IMR-90 (cell line): ENCODE measurements at regions not wholly inside any gene's neighbourhood (a gene's known extent, or its start where the extent isn't known, plus 50 kb on each side); places are given as distances from the start of the nearest gene placed in this dataset.

Experiments
- ATAC-seq: fragments of 200-7000 bp; cut with Tn5 transposase; 2 replicates; pipeline ENCODE4 v1.9.1; 2020; ENCODE audit warnings: low read depth, mild to moderate bottlenecking, moderate library complexity
- BruUV-seq: library from RNA; stranded (reverse); fragments of 400-500 nt; replicated peaks from 2 replicates; lab custom pipeline; 2021; lab: Mats Ljungman, UMichigan
- CTCF ChIA-PET: fragments of 300-600 bp; formaldehyde crosslinking; extraction: SDS; loops from one replicate; lab custom pipeline; 2021; ENCODE audit warnings: antibody characterized with exemption; lab: Yijun Ruan, JAX
- POLR2A ChIA-PET: fragments of 300-600 bp; sonication (Branson Sonifier 250); formaldehyde crosslinking; loops from one replicate; lab custom pipeline; 2022; ENCODE audit warnings: antibody characterized with exemption; ENCODE audit not compliant: unreplicated experiment; lab: Charles Lee
- DNase-seq: peaks from one replicate; pipeline ENCODE4 v3.0.0; 2013
- H2AFZ ChIP-seq: replicated peaks from 2 replicates; pipeline ENCODE3; 2013; ENCODE audit warnings: low read length, mild to moderate bottlenecking; ENCODE audit not compliant: poor library complexity
- H2AK5ac ChIP-seq: 2 replicates; pipeline ENCODE4 v1.6.1; 2013; ENCODE audit warnings: low read depth, low read length, inconsistent platforms
- H2AK9ac ChIP-seq: replicated peaks from 2 replicates; pipeline ENCODE3; 2013; ENCODE audit warnings: mild to moderate bottlenecking, low read depth, low read length, moderate library complexity; ENCODE audit not compliant: poor library complexity
- H2BK120ac ChIP-seq: 2 replicates; pipeline ENCODE4 v1.6.1; 2013; ENCODE audit warnings: low read depth, low read length, inconsistent platforms
- H2BK15ac ChIP-seq: 3 replicates; pipeline ENCODE4 v1.6.1; 2013; ENCODE audit warnings: low read depth, low read length, inconsistent platforms
- H2BK20ac ChIP-seq: 2 replicates; pipeline ENCODE4 v1.6.1; 2013; ENCODE audit warnings: low read depth, mild to moderate bottlenecking, inconsistent platforms, low read length, moderate library complexity
- H2BK5ac ChIP-seq: 2 replicates; pipeline ENCODE4 v1.6.1; 2013; ENCODE audit warnings: mild to moderate bottlenecking, low read depth, low read length, inconsistent platforms; ENCODE audit not compliant: poor library complexity, severe bottlenecking
- H3K14ac ChIP-seq: replicated peaks from 2 replicates; pipeline ENCODE4 v1.6.1; 2013; ENCODE audit warnings: low read depth, low read length, inconsistent platforms
- H3K18ac ChIP-seq: 2 replicates; pipeline ENCODE4 v1.6.1; 2013; ENCODE audit warnings: low read depth, low read length, control low read depth
- H3K23ac ChIP-seq: 2 replicates; pipeline ENCODE4 v1.6.1; 2013; ENCODE audit warnings: low read depth, low read length, inconsistent platforms
- H3K27ac ChIP-seq: 2 replicates; pipeline ENCODE4 v1.5.1; 2013; ENCODE audit warnings: mild to moderate bottlenecking, control low read depth, low read length; ENCODE audit not compliant: insufficient read depth
- H3K27me3 ChIP-seq: 2 replicates; pipeline ENCODE4 v1.6.1; 2013; ENCODE audit warnings: low read length; ENCODE audit not compliant: control insufficient read depth, insufficient read depth
- H3K36me3 ChIP-seq: 2 replicates; pipeline ENCODE4 v1.6.1; 2013; ENCODE audit warnings: low read length, mixed read lengths; ENCODE audit not compliant: control insufficient read depth, insufficient read depth
- H3K4ac ChIP-seq: 2 replicates; pipeline ENCODE4 v1.6.1; 2013; ENCODE audit warnings: low read depth, low read length, inconsistent platforms
- H3K4me1 ChIP-seq: 2 replicates; pipeline ENCODE4 v1.6.1; 2013; ENCODE audit warnings: low read length, mixed read lengths; ENCODE audit not compliant: control insufficient read depth, insufficient read depth
- H3K4me2 ChIP-seq: 2 replicates; pipeline ENCODE4 v1.6.1; 2013; ENCODE audit warnings: low read depth, mild to moderate bottlenecking, control low read depth, low read length, moderate library complexity
- H3K4me3 ChIP-seq: 2 replicates; pipeline ENCODE4 v1.5.1; 2013; ENCODE audit warnings: low read depth, mild to moderate bottlenecking, control low read depth, low read length, moderate library complexity; ENCODE audit not compliant: insufficient read depth
- H3K56ac ChIP-seq: 2 replicates; pipeline ENCODE4 v1.6.1; 2013; ENCODE audit warnings: low read length, inconsistent platforms; ENCODE audit not compliant: insufficient read depth; ENCODE audit errors: extremely low read depth
- H3K79me1 ChIP-seq, 2 experiments: 2 replicates each; pipeline ENCODE4 v1.6.1; 2013; ENCODE audit warnings: low read length in 2 of 2, inconsistent platforms in 1 of 2, low read depth in 1 of 2
- H3K9ac ChIP-seq: 2 replicates; pipeline ENCODE4 v1.6.1; 2013; ENCODE audit warnings: low read depth, low read length, control low read depth
- H3K9me1 ChIP-seq: 2 replicates; pipeline ENCODE4 v1.6.1; 2013; ENCODE audit warnings: low read length, inconsistent platforms; ENCODE audit not compliant: insufficient read depth
- H3K9me3 ChIP-seq: 2 replicates; pipeline ENCODE4 v1.6.1; 2013; ENCODE audit warnings: low read length; ENCODE audit not compliant: control insufficient read depth, insufficient read depth
- H4K20me1 ChIP-seq: 2 replicates; pipeline ENCODE4 v1.6.1; 2013; ENCODE audit warnings: low read length, inconsistent platforms; ENCODE audit not compliant: insufficient read depth
- H4K5ac ChIP-seq: 2 replicates; pipeline ENCODE4 v1.6.1; 2013; ENCODE audit warnings: mild to moderate bottlenecking, low read depth, low read length, control low read depth
- H4K8ac ChIP-seq, 2 experiments: 2 replicates each; pipeline ENCODE4 v1.6.1; 2013; ENCODE audit warnings: low read depth in 2 of 2, low read length in 2 of 2, control low read depth in 1 of 2, inconsistent platforms in 1 of 2
- H4K91ac ChIP-seq: 2 replicates; pipeline ENCODE4 v1.6.1; 2013; ENCODE audit warnings: low read depth, low read length, inconsistent platforms; ENCODE audit not compliant: insufficient read depth
- BHLHE40 ChIP-seq: fragments of 150-350 bp; IDR thresholded peaks from 2 replicates; pipeline ENCODE4 v1.6.1; 2016; ENCODE audit warnings: mild to moderate bottlenecking, low read depth, low read length
- CEBPB ChIP-seq: IDR thresholded peaks from 2 replicates; pipeline ENCODE4 v1.6.1; 2012; ENCODE audit warnings: low read depth, low read length, improper control_type of control experiment
- CHD1 ChIP-seq: IDR thresholded peaks from 2 replicates; pipeline ENCODE4 v1.6.1; 2012; ENCODE audit warnings: low read depth, low read length, improper control_type of control experiment
- MAFK ChIP-seq: IDR thresholded peaks from 2 replicates; pipeline ENCODE4 v1.6.1; 2012; ENCODE audit warnings: low read depth, low read length, improper control_type of control experiment
- MAZ ChIP-seq: IDR thresholded peaks from 2 replicates; pipeline ENCODE4 v1.6.1; 2012; ENCODE audit warnings: low read depth, mild to moderate bottlenecking, low read length, improper control_type of control experiment, moderate library complexity, borderline replicate concordance
- MXI1 ChIP-seq: IDR thresholded peaks from 2 replicates; pipeline ENCODE4 v1.6.1; 2012; ENCODE audit warnings: low read depth, mild to moderate bottlenecking, low read length, moderate library complexity, borderline replicate concordance
- NFE2L2 ChIP-seq: fragments of 150-350 bp; IDR thresholded peaks from 2 replicates; pipeline ENCODE4 v1.6.1; 2016; ENCODE audit warnings: low read depth, mild to moderate bottlenecking, low read length
- RCOR1 ChIP-seq: IDR thresholded peaks from 2 replicates; pipeline ENCODE4 v1.6.1; 2012; ENCODE audit warnings: mild to moderate bottlenecking, low read length, improper control_type of control experiment; ENCODE audit not compliant: insufficient replicate concordance
- WGBS, 2 experiments: methylation state at CpG; one replicate each; pipeline versions ENCODE4 v1.1.5 to v1.1.7; 2013; ENCODE audit warnings: missing lambda C conversion rate in 2 of 2; ENCODE audit not compliant: insufficient read length in 1 of 2; ENCODE audit errors: extremely low coverage in 2 of 2; 5-methylcytosine and 5-hydroxymethylcytosine counted together
- dilution Hi-C: fragments of 300-500 bp; cut with HindIII; formaldehyde crosslinking; loops from one replicate; pipeline ENCODE4 v1.14.3; 2018; ENCODE audit warnings: low sequenced_read_pairs; ENCODE audit not compliant: unreplicated experiment
- in situ Hi-C: fragments of 300-500 bp; cut with MboI; formaldehyde crosslinking; loops from 3 replicates; pipeline ENCODE4 v1.14.3; 2019; ENCODE audit warnings: low sequenced_read_pairs, inconsistent platforms, mixed read lengths
- intact Hi-C: fragments of 100-400 bp; cut with micrococcal nuclease; formaldehyde crosslinking; loops from 2 replicates; pipeline ENCODE4 v1.10.0; 2022

GRCh38 chr6:134722200-134722870, 227.6 kb downstream of the ALDH8A1 start:
- peak overlapping the region; percentile 78; the same call in 1 of the 2 replicates for H3K18ac ChIP-seq
- H4K5ac ChIP-seq: no peak overlapping the region
- no peak overlapping the region for H3K56ac ChIP-seq
- H3K23ac ChIP-seq: no peak overlapping the region
- no peak overlapping the region for H2AK5ac ChIP-seq
- no TSS peak for BruUV-seq
- in situ Hi-C loops (no loop called here), dilution Hi-C loops (no loop called here), intact Hi-C loops (no loop called here)
- ATAC-seq (no peak), DNase-seq (no peak)
- H3K4me2 ChIP-seq: no peak overlapping the region
- H3K36me3 ChIP-seq: no peaks in the 10 kb centered on the region
- no peak overlapping the region for H3K9ac ChIP-seq
- 0 out of 2 replicates have a peak overlapping the region, but pooled peaks have one; percentile 7 for H3K14ac ChIP-seq
- H4K91ac ChIP-seq: 0 out of 2 replicates have a peak overlapping the region, but pooled peaks have one; percentile 3
- peaks cover 24% of the 10 kb centered on the region for H3K4me1 ChIP-seq
- H3K9me3 ChIP-seq: no peaks in the 10 kb centered on the region
- no peak overlapping the region for H3K4ac ChIP-seq
- no peak overlapping the region for H3K27ac ChIP-seq
- H2BK15ac ChIP-seq: no peak overlapping the region; the same call in 2 of the 3 replicates
- peaks cover 3% of the 10 kb centered on the region; the same call in 1 of the 2 replicates for H3K9me1 ChIP-seq
- no peak overlapping the region for H3K4me3 ChIP-seq
- no peak overlapping the region for H2AK9ac ChIP-seq
- H2BK120ac ChIP-seq: peak overlapping the region; percentile 61; the same call in 1 of the 2 replicates
- H3K79me1 ChIP-seq: no peaks in the 10 kb centered on the region; a peak in 1 of 4 replicates
- H4K8ac ChIP-seq: peak overlapping the region; percentile 1 to 20; a peak in 1 of 4 replicates
- CTCF ChIA-PET: interaction anchor here (0.8 to 1.0 kb wide), 2 partner anchors 12 to 31 kb away, joined by 3 read pairs; no protein-coding TSS in a partner anchor
- no peak overlapping the region for H2AFZ ChIP-seq
- no peaks in the 10 kb centered on the region for H4K20me1 ChIP-seq
- TF ChIP-seq RCOR1: no peak
- TF ChIP-seq CHD1: no peak
- TF ChIP-seq BHLHE40: no peak
- no peak for TF ChIP-seq MAZ
- TF ChIP-seq MAFK: no peak
- no peak for TF ChIP-seq MXI1
- no peak for TF ChIP-seq CEBPB
- TF ChIP-seq NFE2L2: no peak
- H2BK5ac ChIP-seq: no peak overlapping the region
- POLR2A ChIA-PET: interaction anchor here (0.6 kb wide), 1 partner anchor 11 kb away, joined by 3 read pairs; no protein-coding TSS in a partner anchor
- H3K27me3 ChIP-seq: no peaks in the 10 kb centered on the region
- no CpG with 5 or more reads among the region's 5 CpGs for WGBS, 2 experiments
- H2BK20ac ChIP-seq: 0 out of 2 replicates have a peak overlapping the region, but pooled peaks have one; percentile 14
